Fibroblast of skin of right quadriceps (primary cell): ENCODE measurements at regions not wholly inside any gene's neighbourhood (a gene's known extent, or its start where the extent isn't known, plus 50 kb on each side); places are given as distances from the start of the nearest gene placed in this dataset.
"Not testable (repeated sequence)": the region's sequence is repeated elsewhere in the genome, so short reads cannot be mapped to it uniquely, and the experiment has no call there.

Source experiments
- DNase-seq: peaks from one replicate; pipeline ENCODE4 v3.0.0-alpha.2; 2013

GRCh38 chr4:96455045-96455720 is 615.3 kb downstream of the PDHA2 start:
- no peak for DNase-seq

DNA sequence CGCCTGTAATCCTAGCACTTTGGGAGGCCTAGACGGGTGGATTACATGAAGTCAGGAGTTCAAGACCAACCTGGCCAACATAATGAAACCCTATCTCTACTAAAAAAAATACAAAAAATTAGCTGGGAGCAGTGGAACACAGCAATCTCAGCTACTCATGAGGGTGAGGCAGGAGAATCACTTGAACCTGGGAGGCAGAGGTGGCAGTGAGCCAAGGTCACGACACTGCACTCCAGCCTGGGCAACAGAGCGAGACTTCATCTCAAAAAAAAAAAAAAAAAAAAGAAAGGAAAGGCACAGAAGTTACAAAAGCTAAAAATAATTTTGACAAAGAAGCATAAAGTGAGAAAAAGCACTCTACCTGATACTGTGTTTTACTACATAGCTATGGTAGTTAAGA is 618.1 kb downstream of the PDHA2 start:
- DNase-seq: not testable (repeated sequence)

DNA sequence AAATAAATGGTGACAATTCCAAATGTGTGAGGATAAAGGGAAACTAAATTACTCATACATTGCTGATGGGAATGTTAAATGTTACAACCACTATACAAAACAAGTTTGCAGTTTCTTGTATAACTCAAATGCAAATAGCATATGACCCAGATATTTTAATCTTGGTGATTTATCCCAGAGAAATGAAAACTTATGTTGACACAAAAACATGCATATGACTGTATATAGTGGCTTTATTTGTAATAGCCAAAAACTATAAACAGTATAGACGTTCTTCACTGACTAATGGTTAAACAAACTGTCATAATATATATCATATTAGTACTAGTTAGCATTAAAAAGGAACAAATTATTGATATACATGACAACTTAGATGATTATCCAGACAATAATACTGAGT is 619.2 kb downstream of the PDHA2 start:
- DNase-seq: no peak

DNA sequence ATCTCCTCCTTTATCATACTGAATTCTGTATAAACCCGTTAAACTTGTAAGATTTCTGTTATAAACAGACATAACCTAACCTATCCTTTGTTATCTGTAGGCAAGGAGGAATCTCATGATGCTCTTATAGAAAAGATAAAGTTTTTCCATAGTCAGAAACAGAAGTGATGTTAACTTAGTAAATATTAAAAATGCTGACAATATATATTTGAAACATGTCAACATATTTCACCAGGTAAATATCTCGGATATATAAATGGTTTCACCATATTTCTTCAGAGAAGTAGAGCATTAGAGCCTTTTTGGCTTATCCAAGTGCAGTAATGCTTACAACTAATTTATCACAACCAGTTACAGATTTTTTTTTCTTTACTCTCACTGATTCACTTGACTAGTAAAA is 625.9 kb downstream of the PDHA2 start:
- no peak for DNase-seq

- no peak for DNase-seq
Observed at GRCh38 chr4:96471956-96472867, 632.3 kb downstream of the PDHA2 start.

GRCh38 chr4:96473246-96473645 is 633.4 kb downstream of the PDHA2 start:
- no peak for DNase-seq

DNA sequence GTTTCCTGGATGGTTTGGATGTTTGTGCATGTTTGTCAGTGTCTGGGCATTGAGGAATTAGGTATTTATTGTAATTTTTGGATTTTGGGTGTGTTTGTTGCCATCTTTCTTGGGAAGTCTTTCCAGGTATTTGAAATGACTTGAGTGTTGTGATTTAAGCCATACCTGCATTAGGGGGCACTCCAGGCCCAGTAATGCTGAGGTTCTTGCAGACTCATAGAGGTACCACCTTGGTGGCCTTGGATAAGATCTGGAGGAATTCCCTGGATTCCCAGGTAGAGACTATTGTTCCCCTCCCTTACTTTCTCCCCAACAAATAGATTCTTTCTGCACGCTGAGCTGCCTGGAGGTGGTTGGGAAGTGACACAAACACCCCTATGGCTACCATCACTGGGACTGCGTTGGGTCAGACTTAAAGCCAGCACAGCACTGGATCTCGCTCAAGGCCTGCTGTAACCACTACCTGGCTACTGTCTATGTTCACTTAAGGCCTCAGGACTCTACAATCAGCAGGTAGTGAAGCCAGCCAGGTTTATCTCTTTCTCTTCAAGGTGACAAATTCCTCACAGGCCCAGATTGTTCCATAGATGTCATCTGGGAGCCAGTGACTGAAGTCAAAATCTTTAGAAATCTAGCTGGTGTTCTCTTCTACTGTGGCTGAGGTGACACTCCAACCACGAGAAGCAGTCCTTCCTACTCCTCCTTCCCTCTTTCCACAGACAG is 643.6 kb downstream of the PDHA2 start:
- no peak for DNase-seq

GRCh38 chr4:96486563-96486962 is 646.7 kb downstream of the PDHA2 start:
- no peak for DNase-seq

GRCh38 chr4:96497621-96498020 is 657.7 kb downstream of the PDHA2 start:
- DNase-seq: no peak

DNA sequence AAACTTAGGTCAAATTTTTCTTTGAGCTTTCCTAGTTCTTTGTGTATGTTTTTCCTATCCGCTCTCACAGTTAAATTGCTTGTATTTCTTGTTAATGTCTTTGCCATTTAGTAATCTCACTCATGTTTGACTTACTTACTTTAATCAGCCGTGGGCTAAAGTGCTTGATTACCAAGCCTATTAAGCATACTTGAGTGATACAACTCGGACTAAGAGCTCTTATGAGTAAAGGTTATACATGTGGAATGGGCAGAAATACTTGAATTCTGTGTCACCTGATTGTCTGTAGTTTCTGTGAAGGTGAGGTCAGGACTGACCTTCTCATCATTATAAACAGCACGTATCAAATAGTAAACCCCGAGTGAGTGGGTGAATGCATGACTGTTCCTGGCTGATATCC is 664.5 kb downstream of the PDHA2 start:
- DNase-seq: no peak

DNA sequence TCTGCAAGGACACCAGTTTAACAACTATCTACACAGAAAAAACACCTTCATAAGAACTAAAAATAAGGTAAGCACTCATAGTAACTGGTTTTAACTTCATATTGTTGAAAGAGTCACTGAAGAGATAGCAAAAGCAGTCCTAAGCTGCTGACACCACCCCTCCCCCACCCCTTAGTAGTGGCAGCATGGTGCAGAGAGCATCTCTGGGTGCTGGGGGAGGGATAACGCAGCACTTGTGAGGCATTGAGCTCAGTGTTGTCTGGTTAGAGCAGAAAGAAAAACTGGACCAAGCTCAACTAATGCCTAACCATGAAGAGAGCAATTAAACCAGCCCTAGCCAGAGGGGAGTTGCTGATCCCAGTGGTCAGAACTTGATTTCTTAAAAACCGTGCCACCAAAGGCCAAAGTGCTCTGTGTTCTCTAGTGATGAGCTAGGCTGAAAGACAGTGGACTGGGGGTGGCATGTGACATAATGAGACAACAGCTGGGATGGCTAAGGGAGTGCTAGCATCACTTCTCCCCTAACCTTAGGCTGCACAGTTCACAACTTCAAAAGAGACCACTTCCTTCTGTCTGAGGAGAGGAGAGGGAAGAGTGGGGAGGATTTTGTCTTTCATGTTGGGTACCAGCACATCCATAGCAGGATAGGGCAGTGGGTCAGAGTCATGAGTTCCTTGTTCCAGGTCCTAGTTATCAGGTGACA is 669.3 kb downstream of the PDHA2 start:
- no peak for DNase-seq

- no peak for DNase-seq
Observed at GRCh38 chr4:96519291-96519690, 679.4 kb downstream of the PDHA2 start.

GRCh38 chr4:96521046-96521536 is 681.2 kb downstream of the PDHA2 start:
- no peak for DNase-seq

GRCh38 chr4:96523611-96524010 is 683.7 kb downstream of the PDHA2 start:
- no peak for DNase-seq

- no peak for DNase-seq
Observed at GRCh38 chr4:96524311-96524875, 684.5 kb downstream of the PDHA2 start.

DNA sequence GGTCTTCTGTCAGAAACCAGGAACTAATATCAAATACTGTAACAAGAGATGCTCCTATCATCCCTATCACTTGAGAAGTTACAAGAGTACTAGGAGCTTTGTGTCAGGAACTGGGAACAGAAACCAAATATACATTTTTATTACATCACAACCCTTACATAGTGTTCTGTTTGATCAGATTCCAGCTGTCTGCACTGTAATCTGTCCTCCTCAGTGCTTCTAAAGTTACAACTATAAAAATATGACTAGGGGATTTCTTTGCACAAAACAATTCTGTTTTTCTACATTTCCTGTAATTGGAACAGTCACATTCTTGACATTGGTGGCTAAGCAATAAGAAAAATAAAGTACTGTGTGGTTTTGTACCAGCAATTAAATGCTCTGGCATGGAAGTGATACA is 686.0 kb downstream of the PDHA2 start:
- DNase-seq: no peak

DNA sequence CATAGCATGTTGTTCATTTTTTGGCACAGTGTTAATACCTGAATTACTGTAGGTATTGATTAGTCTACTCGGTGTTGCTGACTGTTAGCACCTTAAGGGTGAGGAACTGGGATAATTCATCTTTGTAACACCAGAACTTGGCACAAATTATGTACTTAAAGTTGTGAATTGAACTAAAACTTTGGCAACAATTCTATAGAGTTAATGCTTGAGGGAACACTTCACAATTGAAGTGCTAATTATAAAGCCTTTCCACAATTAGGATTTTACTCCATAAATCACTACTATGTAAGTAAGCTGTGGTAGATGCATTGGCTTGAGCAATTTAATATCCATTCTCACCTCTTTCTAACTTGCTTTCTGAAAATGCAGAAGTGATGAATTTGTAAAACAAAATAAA is 686.7 kb downstream of the PDHA2 start:
- DNase-seq: no peak

GRCh38 chr4:96531836-96532235 is 691.9 kb downstream of the PDHA2 start:
- DNase-seq: no peak

DNA sequence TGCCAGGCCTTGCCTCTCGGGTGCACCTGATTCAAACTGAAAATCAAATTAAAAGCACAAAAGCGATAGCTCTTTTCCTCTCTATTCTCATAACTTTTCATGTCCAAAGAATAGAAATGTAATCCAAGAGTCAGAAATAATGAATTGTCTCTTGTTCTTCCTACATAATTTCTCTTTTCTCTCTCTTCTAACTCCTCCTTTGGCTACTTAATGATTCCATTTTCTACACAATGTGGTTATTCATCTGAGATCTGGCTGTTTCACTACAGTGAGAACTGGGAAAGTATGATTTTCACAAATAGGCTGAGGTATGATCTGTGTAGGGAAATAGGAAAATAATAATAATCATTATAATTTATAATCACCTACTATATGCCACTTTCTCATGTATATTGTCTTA is 703.5 kb downstream of the PDHA2 start:
- no peak for DNase-seq

DNA sequence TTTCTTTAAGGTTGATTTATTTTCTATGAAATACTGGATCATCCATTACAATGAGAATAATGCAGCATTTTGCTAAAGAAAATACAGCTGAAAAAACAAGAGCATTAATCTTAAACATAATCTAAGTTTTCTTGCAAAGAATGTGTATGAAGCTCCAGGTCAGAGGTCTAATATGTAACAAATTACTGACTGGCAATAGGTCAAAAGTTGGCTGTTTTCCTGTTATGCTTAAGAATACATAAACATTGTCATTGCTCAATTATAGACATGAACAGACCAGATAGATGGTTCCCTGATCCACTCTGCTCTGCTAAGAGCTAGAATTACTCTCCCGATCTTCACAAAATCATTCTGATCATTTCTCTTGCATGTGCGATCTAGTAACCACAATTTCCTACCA is 718.6 kb downstream of the PDHA2 start:
- no peak for DNase-seq

DNA sequence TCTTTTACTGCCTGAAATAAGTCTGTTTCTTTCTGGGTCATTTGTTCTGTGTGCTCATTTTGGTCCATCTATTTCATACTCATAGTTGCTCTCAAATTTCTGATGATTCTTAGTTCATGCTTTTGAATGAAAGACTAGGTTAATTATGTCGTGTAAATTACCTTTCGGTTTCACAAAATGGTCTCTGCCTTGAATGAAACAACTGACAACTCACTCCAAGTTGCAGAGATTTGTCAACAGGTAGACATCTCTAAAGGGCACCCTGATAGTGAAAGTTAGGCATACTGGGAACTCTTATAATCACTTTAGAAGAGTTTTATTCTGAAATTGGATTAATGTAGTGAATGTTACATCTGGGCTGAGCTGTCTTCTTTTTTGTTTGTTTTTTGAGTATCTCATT is 726.9 kb downstream of the PDHA2 start:
- no peak for DNase-seq

DNA sequence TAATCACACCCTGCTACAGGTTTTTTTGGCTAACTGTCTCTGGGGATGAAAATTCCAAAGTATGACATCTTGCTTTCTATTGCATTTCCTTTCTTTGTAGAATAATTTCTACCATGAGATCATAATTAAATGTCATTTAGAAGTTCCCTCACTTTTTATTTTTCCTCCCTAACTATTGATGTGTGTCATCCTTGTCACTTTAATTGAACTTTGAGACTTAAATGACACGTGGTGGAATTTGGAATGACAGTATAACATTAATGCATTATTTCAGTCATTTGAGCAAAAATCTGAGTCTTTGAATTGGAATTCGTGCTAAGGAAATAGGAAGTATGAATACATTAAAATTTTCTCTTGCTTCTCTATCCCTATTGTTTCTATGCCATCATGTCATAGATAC is 745.4 kb downstream of the PDHA2 start:
- DNase-seq: no peak

GRCh38 chr4:96593422-96593821 is 753.5 kb downstream of the PDHA2 start:
- no peak for DNase-seq
